ENCODE measurements at regions not wholly inside any gene's neighbourhood (a gene's known extent, or its start where the extent isn't known, plus 50 kb on each side); places are given as distances from the start of the nearest gene placed in this dataset.
"Not testable (repeated sequence)": the region's sequence is repeated elsewhere in the genome, so short reads cannot be mapped to it uniquely, and the experiment has no call there.

DNA sequence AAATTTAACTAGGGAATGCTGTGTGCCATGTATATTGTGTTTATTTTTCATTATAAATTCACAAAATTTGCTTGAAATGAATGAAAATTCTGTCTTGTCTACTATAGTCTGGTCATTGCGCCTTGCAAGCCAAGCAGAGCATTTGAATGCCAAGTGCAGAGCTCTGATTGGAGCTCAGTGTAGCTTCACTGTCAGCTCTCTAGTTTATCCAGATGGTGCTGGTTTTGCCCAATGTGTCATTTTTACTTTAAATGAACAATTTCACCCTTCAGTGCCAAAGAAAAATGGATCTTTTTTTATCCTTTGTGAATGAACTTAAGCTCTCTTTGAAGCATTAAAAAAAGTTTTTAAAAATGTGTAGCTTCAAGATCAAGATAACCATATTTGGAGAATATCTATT is 225.6 kb upstream of the CACNA2D1 start:
- TF ChIP-seq CTCF (IDR thresholded peaks at IDR 0.05; ENCODE audit: partially characterized antibody, unreplicated experiment) = no peak
- H3K4me1 Mint-ChIP-seq (ENCODE audit: low read depth, unreplicated experiment) = peaks cover 9% of the 10 kb centered on the region
- no peak for DNase-seq
- H3K4me3 Mint-ChIP-seq (ENCODE audit: unreplicated experiment) = no peak overlapping the region
- H3K9me3 Mint-ChIP-seq (ENCODE audit: unreplicated experiment) = no peaks in the 10 kb centered on the region
- no peak overlapping the region for H3K27ac Mint-ChIP-seq (ENCODE audit: unreplicated experiment)
- H3K27me3 Mint-ChIP-seq (ENCODE audit: unreplicated experiment) = no peaks in the 10 kb centered on the region
- no peaks in the 10 kb centered on the region for H3K36me3 Mint-ChIP-seq (ENCODE audit: unreplicated experiment)

DNA sequence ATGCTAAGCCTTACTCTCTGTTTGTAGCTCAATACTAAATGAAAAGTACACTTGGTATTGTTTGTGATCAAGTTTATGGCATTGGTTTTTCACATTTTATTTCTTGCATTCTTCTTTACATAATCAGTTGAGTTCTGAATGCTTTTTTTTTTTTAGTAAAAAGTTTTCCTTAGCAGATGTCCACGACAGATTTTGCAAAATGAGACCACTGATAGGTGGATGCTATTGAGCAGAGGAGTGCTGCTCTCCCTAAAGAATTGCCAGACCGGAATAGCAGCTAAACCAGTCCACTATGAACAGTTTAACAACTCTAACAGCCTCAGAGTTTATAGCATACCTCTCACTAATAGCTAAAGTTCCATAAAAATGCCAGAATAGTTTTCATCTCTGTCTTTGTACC is 225.1 kb upstream of the CACNA2D1 start:
- TF ChIP-seq CTCF (IDR thresholded peaks at IDR 0.05; ENCODE audit: partially characterized antibody, unreplicated experiment) = no peak
- Mint-ChIP-seq H3K27ac (ENCODE audit: unreplicated experiment) (no peak overlapping the region), H3K27me3 (ENCODE audit: unreplicated experiment) (no peaks in the 10 kb centered on the region), H3K36me3 (ENCODE audit: unreplicated experiment) (no peaks in the 10 kb centered on the region), H3K4me1 (ENCODE audit: low read depth, unreplicated experiment) (peaks cover 9% of the 10 kb centered on the region), H3K9me3 (ENCODE audit: unreplicated experiment) (no peaks in the 10 kb centered on the region), H3K4me3 (ENCODE audit: unreplicated experiment) (no peak overlapping the region)
- DNase-seq = no peak

- H3K4me3 Mint-ChIP-seq (ENCODE audit: unreplicated experiment) = no peak overlapping the region
- no peak overlapping the region for H3K27ac Mint-ChIP-seq (ENCODE audit: unreplicated experiment)
- H3K4me1 Mint-ChIP-seq (ENCODE audit: low read depth, unreplicated experiment) = peaks cover 9% of the 10 kb centered on the region
- no peak for DNase-seq
- H3K9me3 Mint-ChIP-seq (ENCODE audit: unreplicated experiment) = no peaks in the 10 kb centered on the region
- no peaks in the 10 kb centered on the region for H3K27me3 Mint-ChIP-seq (ENCODE audit: unreplicated experiment)
- H3K36me3 Mint-ChIP-seq (ENCODE audit: unreplicated experiment) = no peaks in the 10 kb centered on the region
- no peak for TF ChIP-seq CTCF (IDR thresholded peaks at IDR 0.05; ENCODE audit: partially characterized antibody, unreplicated experiment)
These were observed 222.5 kb upstream of the CACNA2D1 start for GRCh38 chr7:82665966-82666507.

DNA sequence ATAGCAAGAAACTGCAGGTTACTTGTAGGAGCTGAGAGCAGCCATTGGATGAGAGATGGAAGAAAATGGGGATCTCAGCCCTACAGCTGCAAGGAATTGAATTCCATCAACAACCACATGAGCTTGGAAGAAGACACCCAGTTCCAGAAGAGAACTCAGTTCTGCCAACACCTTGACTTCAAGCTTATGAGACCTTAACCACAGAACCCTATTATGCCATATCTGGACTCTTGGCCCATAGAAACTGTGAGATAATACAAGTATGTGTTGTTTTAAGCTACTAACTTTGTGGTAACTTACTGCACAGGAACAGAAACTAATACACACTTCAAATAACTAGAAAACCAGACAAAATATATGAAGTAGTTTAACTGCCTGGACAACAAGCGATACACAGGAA is 212.4 kb upstream of the CACNA2D1 start:
- H3K4me3 Mint-ChIP-seq (ENCODE audit: unreplicated experiment) = no peak overlapping the region
- no peak overlapping the region for H3K27ac Mint-ChIP-seq (ENCODE audit: unreplicated experiment)
- peaks cover 2% of the 10 kb centered on the region for H3K36me3 Mint-ChIP-seq (ENCODE audit: unreplicated experiment)

GRCh38 chr7:82650095-82650494 is 206.5 kb upstream of the CACNA2D1 start:
- not testable (repeated sequence) for H3K27ac Mint-ChIP-seq (ENCODE audit: unreplicated experiment); H3K4me1 Mint-ChIP-seq (ENCODE audit: low read depth, unreplicated experiment); H3K9me3 Mint-ChIP-seq (ENCODE audit: unreplicated experiment); H3K36me3 Mint-ChIP-seq (ENCODE audit: unreplicated experiment); DNase-seq; H3K27me3 Mint-ChIP-seq (ENCODE audit: unreplicated experiment); H3K4me3 Mint-ChIP-seq (ENCODE audit: unreplicated experiment)

More for the DNA sequence above, 212.4 kb upstream of the CACNA2D1 start:
- Mint-ChIP-seq H3K9me3 (ENCODE audit: unreplicated experiment) (no peaks in the 10 kb centered on the region), H3K4me1 (ENCODE audit: low read depth, unreplicated experiment) (peaks cover 7% of the 10 kb centered on the region), H3K27me3 (ENCODE audit: unreplicated experiment) (peaks cover 2% of the 10 kb centered on the region)
- no peak for TF ChIP-seq CTCF (IDR thresholded peaks at IDR 0.05; ENCODE audit: partially characterized antibody, unreplicated experiment)
- no peak for DNase-seq

Measured in glutamatergic neuron (in vitro differentiated cells).